ENCODE measurements at regions not wholly inside any gene's neighbourhood (a gene's known extent, or its start where the extent isn't known, plus 50 kb on each side); places are given as distances from the start of the nearest gene placed in this dataset.

DNA sequence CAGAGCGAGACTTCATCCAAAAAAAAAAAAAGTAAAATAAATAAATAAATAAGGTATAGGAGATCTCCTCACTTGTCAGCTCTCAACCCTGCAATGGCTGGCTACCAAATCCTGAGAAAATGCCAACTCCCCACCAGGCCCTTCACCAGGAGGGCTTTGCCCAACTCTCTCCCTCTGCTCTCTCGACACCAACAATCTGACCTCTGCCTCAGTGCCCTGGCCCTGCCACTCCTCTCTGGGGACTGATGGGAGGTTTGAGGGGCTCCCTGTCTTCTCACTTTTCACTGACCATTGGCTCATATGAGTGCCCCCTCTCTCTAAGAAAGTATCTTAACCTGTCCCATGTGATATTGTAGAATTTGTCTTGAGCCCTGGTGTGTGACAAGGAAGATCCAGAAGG is 52.6 kb upstream of the SH3PXD2B start:
- Histone ChIP-seq H3K36me3 (ENCODE audit: control insufficient read depth, insufficient read depth, low read length) (no peaks in the 10 kb centered on the region), H3K27me3 (ENCODE audit: control insufficient read depth, insufficient read depth, low read length) (peaks cover 10% of the 10 kb centered on the region), H3K4me3 (ENCODE audit: low read depth, low read length) (no peak overlapping the region)
- TF ChIP-seq, protein P1, sequence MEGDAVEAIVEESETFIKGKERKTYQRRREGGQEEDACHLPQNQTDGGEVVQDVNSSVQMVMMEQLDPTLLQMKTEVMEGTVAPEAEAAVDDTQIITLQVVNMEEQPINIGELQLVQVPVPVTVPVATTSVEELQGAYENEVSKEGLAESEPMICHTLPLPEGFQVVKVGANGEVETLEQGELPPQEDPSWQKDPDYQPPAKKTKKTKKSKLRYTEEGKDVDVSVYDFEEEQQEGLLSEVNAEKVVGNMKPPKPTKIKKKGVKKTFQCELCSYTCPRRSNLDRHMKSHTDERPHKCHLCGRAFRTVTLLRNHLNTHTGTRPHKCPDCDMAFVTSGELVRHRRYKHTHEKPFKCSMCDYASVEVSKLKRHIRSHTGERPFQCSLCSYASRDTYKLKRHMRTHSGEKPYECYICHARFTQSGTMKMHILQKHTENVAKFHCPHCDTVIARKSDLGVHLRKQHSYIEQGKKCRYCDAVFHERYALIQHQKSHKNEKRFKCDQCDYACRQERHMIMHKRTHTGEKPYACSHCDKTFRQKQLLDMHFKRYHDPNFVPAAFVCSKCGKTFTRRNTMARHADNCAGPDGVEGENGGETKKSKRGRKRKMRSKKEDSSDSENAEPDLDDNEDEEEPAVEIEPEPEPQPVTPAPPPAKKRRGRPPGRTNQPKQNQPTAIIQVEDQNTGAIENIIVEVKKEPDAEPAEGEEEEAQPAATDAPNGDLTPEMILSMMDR (IDR thresholded peaks at IDR 0.05; ENCODE audit: insufficient read depth, low read depth, low read length), result no peak
- POLR2A ChIA-PET, result no interaction called here
- CTCF ChIA-PET, result no interaction called here
- DNase-seq (ENCODE audit: low read depth), result no peak

DNA sequence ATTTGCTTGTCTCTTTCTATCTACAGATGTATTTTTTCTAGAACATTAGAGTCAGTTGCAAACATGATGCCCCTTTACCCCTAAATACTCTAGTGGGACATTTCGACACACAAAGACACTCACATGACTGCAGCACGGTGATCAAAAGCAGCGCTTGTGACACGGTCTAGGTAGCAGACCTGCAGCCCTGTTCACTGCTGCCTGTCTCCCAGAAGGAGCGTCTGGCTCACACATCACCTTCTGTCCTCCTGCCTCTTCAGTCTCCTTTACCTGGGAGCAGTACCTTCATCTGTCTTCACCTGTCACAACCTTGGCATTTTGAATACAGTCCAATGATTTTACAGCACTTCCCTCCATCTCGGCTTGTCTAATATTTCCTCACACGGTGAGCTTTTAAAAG is 51.9 kb upstream of the SH3PXD2B start:
- ChIA-PET POLR2A (no interaction called here), CTCF (no interaction called here)
- Histone ChIP-seq H3K36me3 (ENCODE audit: control insufficient read depth, insufficient read depth, low read length) (no peaks in the 10 kb centered on the region), H3K4me3 (ENCODE audit: low read depth, low read length) (no peak overlapping the region), H3K27me3 (ENCODE audit: control insufficient read depth, insufficient read depth, low read length) (peaks cover 10% of the 10 kb centered on the region)
- DNase-seq (ENCODE audit: low read depth), result no peak
- TF ChIP-seq, protein P1 (IDR thresholded peaks at IDR 0.05; ENCODE audit: insufficient read depth, low read depth, low read length), result no peak

DNA sequence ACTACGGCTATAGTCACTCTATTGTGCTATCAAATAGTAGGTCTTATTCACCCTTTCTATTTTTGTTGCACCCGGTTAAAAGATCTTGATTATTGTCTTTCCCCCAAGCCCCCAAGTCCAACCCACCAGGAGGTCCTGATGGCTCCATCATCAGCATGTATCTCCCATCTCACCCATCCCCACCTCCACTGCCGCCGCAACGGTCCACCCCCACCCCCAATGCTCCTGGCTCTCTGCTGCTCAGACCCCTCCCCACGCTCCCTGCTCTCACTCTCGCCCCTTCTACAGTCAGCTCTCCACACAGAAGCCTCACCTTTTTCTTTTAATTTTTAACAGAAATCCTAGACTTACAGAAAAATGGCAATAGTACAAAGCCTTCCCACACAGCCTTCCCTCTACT is 51.5 kb upstream of the SH3PXD2B start:
- Histone ChIP-seq H3K36me3 (ENCODE audit: control insufficient read depth, insufficient read depth, low read length) (no peaks in the 10 kb centered on the region), H3K4me3 (ENCODE audit: low read depth, low read length) (no peak overlapping the region), H3K27me3 (ENCODE audit: control insufficient read depth, insufficient read depth, low read length) (peaks cover 12% of the 10 kb centered on the region)
- no peak for DNase-seq (ENCODE audit: low read depth)
- CTCF ChIA-PET, result no interaction called here
- POLR2A ChIA-PET, result no interaction called here
- TF ChIP-seq, protein P1 (IDR thresholded peaks at IDR 0.05; ENCODE audit: insufficient read depth, low read depth, low read length), result no peak

DNA sequence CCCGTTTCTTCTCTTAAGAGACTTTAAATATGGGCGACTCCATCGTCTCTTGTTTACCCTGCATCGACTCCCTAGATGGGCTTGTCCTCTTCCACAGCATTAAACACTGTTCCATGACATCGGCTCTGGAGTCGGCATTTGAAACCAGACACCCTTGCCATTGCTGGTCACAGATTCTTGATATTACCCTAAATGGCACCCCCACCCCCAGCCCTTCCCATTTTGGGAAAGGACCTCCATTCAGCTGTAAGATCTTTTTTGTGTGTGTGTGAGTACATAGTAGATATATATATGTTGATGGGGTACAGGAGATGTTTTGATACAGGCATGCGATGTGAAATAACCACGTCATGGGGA is 51.1 kb upstream of the SH3PXD2B start:
- ChIA-PET POLR2A (no interaction called here), CTCF (no interaction called here)
- no peak for DNase-seq (ENCODE audit: low read depth)

DNA sequence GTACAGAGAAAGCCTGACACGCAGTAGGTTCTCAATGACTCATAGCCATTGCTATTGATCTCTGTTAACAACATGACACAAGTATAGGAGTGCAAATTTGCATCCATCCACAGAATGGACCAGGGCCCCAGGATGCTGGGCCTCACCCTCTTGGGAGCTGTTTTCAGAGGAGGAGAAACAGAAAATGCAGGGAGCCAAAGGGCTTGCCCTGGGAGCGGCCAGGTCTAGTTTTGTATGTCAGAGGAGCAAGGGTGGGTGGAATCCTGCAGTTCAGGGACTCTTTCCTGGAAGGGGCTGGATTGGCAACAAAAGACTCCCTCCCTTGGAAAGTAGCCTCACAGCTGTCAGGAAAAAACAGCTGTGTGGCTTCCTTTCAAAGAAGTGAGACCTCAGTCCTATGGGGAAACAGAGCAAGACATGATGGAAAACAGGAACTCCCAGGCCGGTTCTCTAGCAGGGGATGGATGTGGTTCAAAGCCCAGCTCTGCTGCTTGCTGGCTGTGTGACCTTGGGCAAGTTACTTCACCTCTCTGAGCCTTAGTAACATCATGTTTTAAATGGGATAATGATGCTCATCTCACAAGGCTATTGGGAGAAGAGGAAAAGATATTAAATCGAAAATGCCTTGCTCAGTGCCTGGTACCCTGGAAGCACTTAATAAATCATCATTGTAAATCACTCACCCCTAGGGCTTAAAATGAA is 50.5 kb upstream of the SH3PXD2B start:
- ChIA-PET POLR2A (no interaction called here), CTCF (interaction anchor here (1.1 kb wide), 1 partner anchor 10 kb away, joined by 3 read pairs; no protein-coding TSS in a partner anchor)
- no peak overlapping the region for H3K4me3 ChIP-seq (ENCODE audit: low read depth, low read length)
- no peaks in the 10 kb centered on the region for H3K36me3 ChIP-seq (ENCODE audit: control insufficient read depth, insufficient read depth, low read length)
- TF ChIP-seq, protein P1 (IDR thresholded peaks at IDR 0.05; ENCODE audit: insufficient read depth, low read depth, low read length), result no peak
- no peak for DNase-seq (ENCODE audit: low read depth)
- H3K27me3 ChIP-seq (ENCODE audit: control insufficient read depth, insufficient read depth, low read length), result peaks cover 9% of the 10 kb centered on the region

More for the DNA sequence above, 51.1 kb upstream of the SH3PXD2B start:
- Histone ChIP-seq H3K27me3 (ENCODE audit: control insufficient read depth, insufficient read depth, low read length) (peaks cover 12% of the 10 kb centered on the region), H3K4me3 (ENCODE audit: low read depth, low read length) (no peak overlapping the region), H3K36me3 (ENCODE audit: control insufficient read depth, insufficient read depth, low read length) (no peaks in the 10 kb centered on the region)
- TF ChIP-seq, protein P1 (IDR thresholded peaks at IDR 0.05; ENCODE audit: insufficient read depth, low read depth, low read length), result no peak

Data from BJ (cell line).